Brain microvascular endothelial cell (primary cell): ENCODE measurements at regions not wholly inside any gene's neighbourhood (a gene's known extent, or its start where the extent isn't known, plus 50 kb on each side); places are given as distances from the start of the nearest gene placed in this dataset.
A peak's percentile ranks its signal among the peaks of the same experiment; 100 is the strongest.
"Not testable (repeated sequence)": the region's sequence is repeated elsewhere in the genome, so short reads cannot be mapped to it uniquely, and the experiment has no call there.

ENCODE experiments used
- DNase-seq: peaks from one replicate; pipeline ENCODE4 v3.0.0-alpha.2; 2020
- H3K27ac ChIP-seq: fragments of 250-450 bp; sonication (Bioruptor Pico); 2 replicates; pipeline ENCODE4 v1.5.1; 2020; ENCODE audit warnings: mild to moderate bottlenecking, moderate library complexity
- H3K27me3 ChIP-seq: fragments of 250-450 bp; sonication (Bioruptor Pico); replicated peaks from 2 replicates; pipeline ENCODE4 v1.5.1; 2020; ENCODE audit warnings: mild to moderate bottlenecking
- H3K36me3 ChIP-seq: fragments of 250-450 bp; sonication (Bioruptor Pico); replicated peaks from 2 replicates; pipeline ENCODE4 v1.5.1; 2020; ENCODE audit warnings: mild to moderate bottlenecking
- H3K4me3 ChIP-seq: 2 replicates; pipeline ENCODE4 v1.5.1; 2011; ENCODE audit warnings: low read depth, mild to moderate bottlenecking, control low read depth, low read length, moderate library complexity
- CTCF ChIP-seq: IDR thresholded peaks from 2 replicates; pipeline ENCODE4 v1.5.1; 2011; ENCODE audit warnings: low read depth, mild to moderate bottlenecking, moderate library complexity, low read length, control low read depth, inconsistent platforms; ENCODE audit errors: missing control alignments
- in situ Hi-C: cut with HindIII; loops from 2 replicates; pipeline ENCODE4 v1.10.0; 2017; ENCODE audit warnings: low sequenced_read_pairs, low pct_ligation_motif_present

GRCh38 chr18:39209173-39209572, 1643.6 kb upstream of the CELF4 start:
- DNase-seq, result no peak
- TF ChIP-seq CTCF, result no peak
- Histone ChIP-seq H3K36me3 (no peaks in the 10 kb centered on the region), H3K27ac (no peak overlapping the region), H3K4me3 (no peak overlapping the region), H3K27me3 (no peaks in the 10 kb centered on the region)
- in situ Hi-C loops, result no loop called here

- no peaks in the 10 kb centered on the region for H3K36me3 ChIP-seq
- no peak for TF ChIP-seq CTCF
- DNase-seq, result no peak
- H3K4me3 ChIP-seq, result no peak overlapping the region
- no peak overlapping the region for H3K27ac ChIP-seq
- no peaks in the 10 kb centered on the region for H3K27me3 ChIP-seq
- in situ Hi-C loops, result no loop called here
These were observed 1643.1 kb upstream of the CELF4 start for GRCh38 chr18:39208729-39209128.

- no peak for DNase-seq
- no peak for TF ChIP-seq CTCF
- Histone ChIP-seq H3K27me3 (no peaks in the 10 kb centered on the region), H3K4me3 (no peak overlapping the region), H3K36me3 (no peaks in the 10 kb centered on the region), H3K27ac (no peak overlapping the region)
- in situ Hi-C loops, result no loop called here
These were observed 1642.6 kb upstream of the CELF4 start for GRCh38 chr18:39208190-39208589.

- H3K27ac ChIP-seq, H3K4me3 ChIP-seq, H3K27me3 ChIP-seq, H3K36me3 ChIP-seq, DNase-seq, in situ Hi-C loops: not testable (repeated sequence)
These were observed 1641.0 kb upstream of the CELF4 start for GRCh38 chr18:39206398-39207103.

- DNase-seq, result peak; percentile 8
- TF ChIP-seq CTCF, result no peak
- no peaks in the 10 kb centered on the region for H3K27me3 ChIP-seq
- H3K27ac ChIP-seq, result no peak overlapping the region
- no peaks in the 10 kb centered on the region for H3K36me3 ChIP-seq
- H3K4me3 ChIP-seq, result no peak overlapping the region
- in situ Hi-C loops, result no loop called here
These were observed 1640.1 kb upstream of the CELF4 start for GRCh38 chr18:39205565-39206195.

GRCh38 chr18:39200153-39200552, 1634.6 kb upstream of the CELF4 start:
- no peaks in the 10 kb centered on the region for H3K27me3 ChIP-seq
- no peak for TF ChIP-seq CTCF
- DNase-seq, result no peak
- in situ Hi-C loops, result no loop called here
- H3K36me3 ChIP-seq, result no peaks in the 10 kb centered on the region
- H3K4me3 ChIP-seq, result no peak overlapping the region
- no peak overlapping the region for H3K27ac ChIP-seq
